ENCODE measurements at regions not wholly inside any gene's neighbourhood (a gene's known extent, or its start where the extent isn't known, plus 50 kb on each side); places are given as distances from the start of the nearest gene placed in this dataset.

DNA sequence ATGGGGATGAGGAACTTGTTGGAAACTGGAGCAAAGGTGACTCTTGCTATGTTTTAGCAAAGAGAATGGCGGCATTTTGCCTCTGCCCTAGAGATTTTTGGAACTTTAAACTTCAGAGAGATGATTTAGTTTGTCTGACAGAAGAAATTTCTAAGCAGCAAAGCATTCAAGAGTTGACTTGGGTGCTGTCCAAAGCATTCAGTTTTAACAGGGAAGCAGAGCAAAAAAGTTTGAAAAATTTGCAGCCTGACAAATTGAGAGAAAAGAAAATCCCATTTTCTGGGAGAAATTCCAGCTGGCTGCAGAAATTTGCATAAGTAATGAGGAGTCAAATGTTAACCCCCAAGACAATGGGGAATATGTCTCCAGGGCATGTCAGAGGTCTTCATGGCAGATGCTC is 682.3 kb upstream of the ST8SIA4 start:
- Mint-ChIP-seq H3K27ac (peak overlapping the region; percentile 3 to 63 (median 62)), H3K36me3 (ENCODE audit: low read depth) (no peaks in the 10 kb centered on the region), H3K27me3 (ENCODE audit: low read depth) (no peaks in the 10 kb centered on the region), H3K9me3 (peaks cover 14% of the 10 kb centered on the region), H3K4me1 (peaks cover 9% of the 10 kb centered on the region), H3K4me3 (no peak overlapping the region)
- no peak for TF ChIP-seq CTCF (IDR thresholded peaks at IDR 0.05; ENCODE audit: unreplicated experiment in 3 of 3)

- H3K4me3 Mint-ChIP-seq: no peak overlapping the region
- no peaks in the 10 kb centered on the region for H3K27me3 Mint-ChIP-seq (ENCODE audit: low read depth)
- no peaks in the 10 kb centered on the region for H3K36me3 Mint-ChIP-seq (ENCODE audit: low read depth)
- H3K27ac Mint-ChIP-seq: no peak overlapping the region
- peaks cover 8% of the 10 kb centered on the region for H3K4me1 Mint-ChIP-seq
- no peak for TF ChIP-seq CTCF (IDR thresholded peaks at IDR 0.05; ENCODE audit: unreplicated experiment in 3 of 3)
- H3K9me3 Mint-ChIP-seq: peaks cover 6% of the 10 kb centered on the region
These were observed 677.5 kb upstream of the ST8SIA4 start for GRCh38 chr5:101580591-101580990.

DNA sequence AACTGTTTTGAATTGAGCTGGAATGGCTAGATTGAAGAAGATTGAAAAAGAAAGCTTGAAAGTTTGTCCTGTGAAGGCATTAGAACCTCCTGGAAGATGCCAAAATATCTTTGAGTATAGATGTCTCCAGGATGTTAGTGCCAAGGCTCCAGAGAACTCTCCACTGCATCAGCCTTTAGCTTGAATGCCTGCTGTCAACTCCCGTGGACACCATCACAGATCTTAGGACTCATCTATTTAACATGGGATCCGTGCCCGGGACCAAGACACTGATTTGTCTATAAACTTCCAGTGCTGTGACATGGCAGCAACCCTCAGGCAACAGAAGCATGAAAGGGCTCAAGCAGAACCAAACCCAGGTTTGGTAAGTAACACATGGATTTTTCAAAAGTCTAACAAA is 670.9 kb upstream of the ST8SIA4 start:
- Mint-ChIP-seq H3K9me3 (no peaks in the 10 kb centered on the region), H3K4me3 (no peak overlapping the region), H3K27ac (no peak overlapping the region), H3K4me1 (no peaks in the 10 kb centered on the region), H3K27me3 (ENCODE audit: low read depth) (no peaks in the 10 kb centered on the region), H3K36me3 (ENCODE audit: low read depth) (no peaks in the 10 kb centered on the region)
- no peak for TF ChIP-seq CTCF (IDR thresholded peaks at IDR 0.05; ENCODE audit: unreplicated experiment in 3 of 3)

DNA sequence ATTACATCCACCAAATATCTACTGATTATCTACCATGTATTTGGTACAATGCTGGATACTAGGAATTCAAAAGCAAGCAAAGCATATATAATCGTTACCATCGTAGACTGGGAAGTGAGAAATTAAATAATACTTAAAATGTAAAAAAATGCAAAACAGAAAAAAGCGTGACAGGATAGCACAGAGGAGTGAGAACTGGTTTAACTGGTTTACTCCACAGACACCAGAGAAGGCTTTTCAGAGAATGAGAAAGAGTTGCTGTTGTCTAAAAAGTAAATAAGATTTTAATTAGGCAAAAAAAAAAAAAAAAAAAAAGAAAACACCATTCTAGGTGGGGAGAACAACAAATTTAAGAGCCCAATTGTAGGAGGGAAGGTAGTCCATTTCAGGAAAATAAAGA is 657.9 kb upstream of the ST8SIA4 start:
- Mint-ChIP-seq H3K36me3 (ENCODE audit: low read depth) (no peaks in the 10 kb centered on the region), H3K4me1 (no peaks in the 10 kb centered on the region), H3K9me3 (peaks cover 9% of the 10 kb centered on the region), H3K27ac (no peak overlapping the region), H3K4me3 (no peak overlapping the region), H3K27me3 (ENCODE audit: low read depth) (peaks cover 3% of the 10 kb centered on the region)
- TF ChIP-seq CTCF (IDR thresholded peaks at IDR 0.05; ENCODE audit: unreplicated experiment in 3 of 3): no peak

GRCh38 chr5:101543780-101544179 is 640.7 kb upstream of the ST8SIA4 start:
- Mint-ChIP-seq H3K4me3 (no peak overlapping the region), H3K9me3 (no peaks in the 10 kb centered on the region), H3K36me3 (ENCODE audit: low read depth) (no peaks in the 10 kb centered on the region), H3K27ac (no peak overlapping the region), H3K4me1 (no peaks in the 10 kb centered on the region), H3K27me3 (ENCODE audit: low read depth) (no peaks in the 10 kb centered on the region)
- no peak for TF ChIP-seq CTCF (IDR thresholded peaks at IDR 0.05; ENCODE audit: unreplicated experiment in 3 of 3)

GRCh38 chr5:101539315-101539714 is 636.2 kb upstream of the ST8SIA4 start:
- no peak for TF ChIP-seq CTCF (IDR thresholded peaks at IDR 0.05; ENCODE audit: unreplicated experiment in 3 of 3)
- Mint-ChIP-seq H3K27ac (no peak overlapping the region), H3K36me3 (ENCODE audit: low read depth) (no peaks in the 10 kb centered on the region), H3K4me1 (no peaks in the 10 kb centered on the region), H3K27me3 (ENCODE audit: low read depth) (no peaks in the 10 kb centered on the region), H3K4me3 (no peak overlapping the region), H3K9me3 (no peaks in the 10 kb centered on the region)
